Fibroblast of lung (primary cell): ENCODE measurements at regions not wholly inside any gene's neighbourhood (a gene's known extent, or its start where the extent isn't known, plus 50 kb on each side); places are given as distances from the start of the nearest gene placed in this dataset.

ENCODE experiments used
- DNase-seq, 2 donors: peaks; one replicate each; pipeline versions ENCODE4 v3.0.0 to v3.0.0-alpha.2; 2010; ENCODE audit warnings: low read depth in 2 of 2
- H2AFZ ChIP-seq: 2 replicates; pipeline ENCODE4 v1.5.1; 2012; ENCODE audit warnings: low read length, control low read depth, inconsistent platforms
- H3K27ac ChIP-seq: 2 replicates; pipeline ENCODE4 v1.5.1; 2011; ENCODE audit warnings: low read length, control low read depth; ENCODE audit not compliant: insufficient read depth
- H3K27me3 ChIP-seq: 2 replicates; pipeline ENCODE4 v1.5.1; 2011; ENCODE audit warnings: mild to moderate bottlenecking, low read length; ENCODE audit not compliant: control insufficient read depth, insufficient read depth
- H3K36me3 ChIP-seq: 2 replicates; pipeline ENCODE4 v1.5.1; 2011; ENCODE audit warnings: low read length; ENCODE audit not compliant: control insufficient read depth, insufficient read depth
- H3K4me1 ChIP-seq: 2 replicates; pipeline ENCODE4 v1.5.1; 2011; ENCODE audit warnings: low read length; ENCODE audit not compliant: control insufficient read depth, insufficient read depth; ENCODE audit errors: extremely low read depth
- H3K4me2 ChIP-seq: 2 replicates; pipeline ENCODE4 v1.5.1; 2011; ENCODE audit warnings: low read length, control low read depth; ENCODE audit not compliant: insufficient read depth; ENCODE audit errors: extremely low read depth
- H3K4me3 ChIP-seq, 4 experiments: fragments of 200-600 bp in 1 of 4; sonication (generic) in 1 of 4; replicated peaks in 1 of 4; 2 replicates each; pipeline ENCODE4 v1.5.1; 2011 to 2016; ENCODE audit warnings: low read length in 4 of 4, low read depth in 3 of 4, mild to moderate bottlenecking in 3 of 4, control low read depth in 2 of 4, inconsistent platforms in 1 of 4, mixed read lengths in 1 of 4; ENCODE audit not compliant: insufficient read depth in 1 of 4; ENCODE audit errors: control extremely low read depth in 1 of 4
- H3K79me2 ChIP-seq: 2 replicates; pipeline ENCODE4 v1.5.1; 2012; ENCODE audit warnings: mild to moderate bottlenecking, low read length, inconsistent platforms; ENCODE audit not compliant: control insufficient read depth, insufficient read depth
- H3K9ac ChIP-seq: 2 replicates; pipeline ENCODE4 v1.5.1; 2011; ENCODE audit warnings: mild to moderate bottlenecking, low read length, control low read depth; ENCODE audit not compliant: insufficient read depth
- H3K9me3 ChIP-seq: 2 replicates; pipeline ENCODE4 v1.5.1; 2012; ENCODE audit warnings: low read depth, low read length; ENCODE audit not compliant: control insufficient read depth, insufficient read depth
- H4K20me1 ChIP-seq: 2 replicates; pipeline ENCODE4 v1.5.1; 2011; ENCODE audit warnings: low read length; ENCODE audit not compliant: control insufficient read depth, insufficient read depth; ENCODE audit errors: extremely low read depth
- EZH2 ChIP-seq: IDR thresholded peaks from 2 replicates; pipeline ENCODE4 v1.5.1; 2012; ENCODE audit warnings: low read length, control low read depth, mild to moderate bottlenecking; ENCODE audit errors: missing control alignments
- TF ChIP-seq, protein P1 (sequence below), 2 donors: IDR thresholded peaks in 1 of 2; conservative IDR thresholded peaks in 1 of 2; 1 replicate in 1 of 2; 2 replicates in 1 of 2; pipeline ENCODE4 v1.5.1; 2011 to 2012; ENCODE audit warnings: low read length in 2 of 2, control low read depth in 1 of 2, inconsistent platforms in 1 of 2, low read depth in 1 of 2, mild to moderate bottlenecking in 1 of 2

DNA sequence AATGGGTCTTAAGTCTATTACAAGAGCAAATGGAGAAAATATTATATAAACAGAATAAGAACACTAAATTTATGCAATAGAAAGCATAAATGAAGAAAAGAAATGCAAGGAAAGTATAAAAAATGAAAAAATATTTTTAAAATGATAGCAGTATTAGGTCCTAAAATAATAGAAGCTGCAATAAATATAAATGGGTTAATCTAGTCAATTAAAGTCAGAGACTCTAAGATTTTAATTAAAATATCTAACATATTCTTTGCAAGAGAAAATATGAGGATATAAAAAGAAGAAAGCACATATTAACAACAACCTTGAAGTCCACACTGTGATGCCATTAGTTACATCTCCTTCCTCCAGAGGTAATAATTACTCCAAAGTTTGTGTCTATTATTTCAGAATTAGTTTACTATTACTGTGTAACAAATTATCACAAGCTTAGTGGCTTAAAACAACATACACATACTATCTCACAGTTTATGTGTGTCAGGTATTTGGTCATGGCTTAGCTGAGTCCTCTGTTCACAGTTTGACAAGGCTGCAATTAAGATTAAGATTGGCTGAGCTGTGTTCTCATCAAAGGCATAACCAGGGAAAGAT is 174.9 kb downstream of the NAA11 start:
- Histone ChIP-seq H4K20me1 (no peaks in the 10 kb centered on the region), H3K9ac (no peak overlapping the region), H2AFZ (no peak overlapping the region), H3K27me3 (no peaks in the 10 kb centered on the region), H3K4me3 (no peak overlapping the region), H3K79me2 (no peaks in the 10 kb centered on the region), H3K9me3 (no peaks in the 10 kb centered on the region), H3K36me3 (no peaks in the 10 kb centered on the region), H3K27ac (no peak overlapping the region), H3K4me2 (no peak overlapping the region), H3K4me1 (no peaks in the 10 kb centered on the region)
- DNase-seq: no peak
- TF ChIP-seq, protein P1, sequence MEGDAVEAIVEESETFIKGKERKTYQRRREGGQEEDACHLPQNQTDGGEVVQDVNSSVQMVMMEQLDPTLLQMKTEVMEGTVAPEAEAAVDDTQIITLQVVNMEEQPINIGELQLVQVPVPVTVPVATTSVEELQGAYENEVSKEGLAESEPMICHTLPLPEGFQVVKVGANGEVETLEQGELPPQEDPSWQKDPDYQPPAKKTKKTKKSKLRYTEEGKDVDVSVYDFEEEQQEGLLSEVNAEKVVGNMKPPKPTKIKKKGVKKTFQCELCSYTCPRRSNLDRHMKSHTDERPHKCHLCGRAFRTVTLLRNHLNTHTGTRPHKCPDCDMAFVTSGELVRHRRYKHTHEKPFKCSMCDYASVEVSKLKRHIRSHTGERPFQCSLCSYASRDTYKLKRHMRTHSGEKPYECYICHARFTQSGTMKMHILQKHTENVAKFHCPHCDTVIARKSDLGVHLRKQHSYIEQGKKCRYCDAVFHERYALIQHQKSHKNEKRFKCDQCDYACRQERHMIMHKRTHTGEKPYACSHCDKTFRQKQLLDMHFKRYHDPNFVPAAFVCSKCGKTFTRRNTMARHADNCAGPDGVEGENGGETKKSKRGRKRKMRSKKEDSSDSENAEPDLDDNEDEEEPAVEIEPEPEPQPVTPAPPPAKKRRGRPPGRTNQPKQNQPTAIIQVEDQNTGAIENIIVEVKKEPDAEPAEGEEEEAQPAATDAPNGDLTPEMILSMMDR (conservative IDR thresholded peaks at IDR 0.05 in 1 of 2, IDR thresholded peaks at IDR 0.05 in 1 of 2; ENCODE audit: low read depth in 1 of 2, low read length in 2 of 2): no peak
- TF ChIP-seq EZH2: no peak

DNA sequence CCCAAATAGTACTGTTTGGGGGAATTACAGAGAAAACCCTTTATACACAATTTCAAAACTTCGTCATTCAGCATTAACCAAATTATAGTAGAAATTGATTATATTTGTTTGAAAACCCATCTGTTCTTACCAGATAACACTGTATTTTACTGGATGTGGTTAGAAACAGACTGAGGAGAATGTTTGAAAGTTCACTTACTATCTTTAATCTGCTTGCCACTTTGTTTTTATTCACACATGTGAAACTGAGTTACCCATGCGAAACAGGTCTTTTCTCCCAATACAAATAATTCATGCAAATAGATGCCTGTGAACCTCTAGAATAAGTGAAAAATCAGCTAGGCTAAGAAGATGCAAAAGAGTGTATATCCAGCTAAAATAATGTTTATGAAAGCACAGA is 177.5 kb downstream of the NAA11 start:
- H3K27ac ChIP-seq: no peak overlapping the region
- H3K36me3 ChIP-seq: no peaks in the 10 kb centered on the region
- H2AFZ ChIP-seq: no peak overlapping the region
- H3K79me2 ChIP-seq: no peaks in the 10 kb centered on the region
- H4K20me1 ChIP-seq: no peaks in the 10 kb centered on the region
- H3K9ac ChIP-seq: no peak overlapping the region
- no peaks in the 10 kb centered on the region for H3K27me3 ChIP-seq
- no peaks in the 10 kb centered on the region for H3K9me3 ChIP-seq
- TF ChIP-seq EZH2: no peak
- TF ChIP-seq, protein P1 (conservative IDR thresholded peaks at IDR 0.05 in 1 of 2, IDR thresholded peaks at IDR 0.05 in 1 of 2; ENCODE audit: low read depth in 1 of 2, low read length in 2 of 2): no peak
- no peak overlapping the region for H3K4me2 ChIP-seq
- H3K4me1 ChIP-seq: no peaks in the 10 kb centered on the region
- H3K4me3 ChIP-seq: no peak overlapping the region
- no peak for DNase-seq

DNA sequence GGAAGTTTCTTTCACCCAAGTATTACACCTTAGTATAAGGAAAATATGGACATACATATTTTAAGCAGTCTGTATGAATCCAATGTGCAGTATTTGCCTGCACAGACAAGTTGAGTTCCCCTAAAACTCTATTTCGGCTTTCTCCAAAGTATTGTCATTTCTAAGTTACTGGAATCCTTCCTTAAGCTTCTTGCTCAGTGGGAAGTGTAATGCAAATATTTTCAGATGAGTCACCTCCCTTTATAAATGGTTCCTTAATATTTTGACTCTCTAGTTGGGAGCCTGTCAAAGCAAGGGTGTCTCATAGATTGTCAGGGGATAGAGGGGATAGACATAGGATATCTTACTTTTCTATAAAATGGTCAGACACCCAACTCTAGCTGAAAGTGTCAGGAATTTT is 178.6 kb downstream of the NAA11 start:
- Histone ChIP-seq H3K79me2 (no peaks in the 10 kb centered on the region), H3K4me1 (no peaks in the 10 kb centered on the region), H2AFZ (no peak overlapping the region), H3K27me3 (no peaks in the 10 kb centered on the region), H3K4me2 (no peak overlapping the region), H3K9me3 (no peaks in the 10 kb centered on the region), H3K27ac (no peak overlapping the region), H4K20me1 (no peaks in the 10 kb centered on the region), H3K9ac (no peak overlapping the region), H3K36me3 (no peaks in the 10 kb centered on the region), H3K4me3 (no peak overlapping the region)
- no peak for DNase-seq
- no peak for TF ChIP-seq EZH2
- TF ChIP-seq, protein P1 (conservative IDR thresholded peaks at IDR 0.05 in 1 of 2, IDR thresholded peaks at IDR 0.05 in 1 of 2; ENCODE audit: low read depth in 1 of 2, low read length in 2 of 2): no peak
